GM12864 (cell line): ENCODE measurements at regions not wholly inside any gene's neighbourhood (a gene's known extent, or its start where the extent isn't known, plus 50 kb on each side); places are given as distances from the start of the nearest gene placed in this dataset.
"Not testable (repeated sequence)": the region's sequence is repeated elsewhere in the genome, so short reads cannot be mapped to it uniquely, and the experiment has no call there.

Source experiments
- DNase-seq: peaks from one replicate; pipeline ENCODE4 v3.0.0-alpha.2; 2011; ENCODE audit warnings: low read depth
- H3K4me3 ChIP-seq: 2 replicates; pipeline ENCODE4 v1.5.1; 2011; ENCODE audit warnings: mild to moderate bottlenecking, low read depth, low read length, control low read depth
- TF ChIP-seq, protein P1 (sequence below): IDR thresholded peaks from 2 replicates; pipeline ENCODE4 v1.5.1; 2011; ENCODE audit warnings: low read depth, mild to moderate bottlenecking, moderate library complexity, low read length, control low read depth, inconsistent platforms; ENCODE audit errors: missing control alignments

DNA sequence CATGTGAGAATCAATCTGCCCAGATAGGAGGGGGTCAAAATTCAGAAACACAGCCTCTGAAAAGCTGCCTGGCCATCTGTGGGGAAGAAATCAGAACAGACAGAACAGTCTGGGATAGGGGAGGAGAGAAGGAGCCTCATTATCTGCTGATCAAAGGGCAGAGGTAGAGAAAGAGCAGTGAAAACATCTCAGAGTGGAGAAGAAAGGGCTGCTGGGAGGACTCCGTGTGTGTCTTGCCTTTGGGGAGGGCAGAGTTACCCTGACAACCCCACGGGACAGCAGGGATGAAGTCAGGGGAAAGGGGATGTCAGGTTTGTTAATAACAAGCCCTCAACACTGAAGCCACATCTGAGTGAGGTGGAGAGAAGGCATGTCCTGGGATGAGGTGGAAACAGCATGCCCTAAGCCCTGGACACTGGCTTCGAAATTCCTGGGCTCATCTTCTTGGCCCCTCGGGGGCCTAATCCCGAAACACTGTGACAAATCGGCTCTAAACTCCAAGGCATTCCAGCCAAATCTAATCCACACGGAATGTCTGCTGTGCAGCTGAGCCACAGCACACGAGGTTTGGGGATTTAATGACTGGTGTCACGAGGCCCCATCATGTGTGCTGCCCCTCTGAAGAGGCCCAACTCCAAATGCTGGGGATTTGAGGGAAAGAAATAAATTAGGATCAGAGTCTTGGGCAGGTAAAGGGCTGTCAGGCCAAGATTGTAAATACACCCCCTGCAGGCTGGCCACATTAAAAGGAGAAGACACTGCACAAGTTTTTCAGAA lies 82.8 kb upstream of the FGFR2 start:
- TF ChIP-seq, protein P1, sequence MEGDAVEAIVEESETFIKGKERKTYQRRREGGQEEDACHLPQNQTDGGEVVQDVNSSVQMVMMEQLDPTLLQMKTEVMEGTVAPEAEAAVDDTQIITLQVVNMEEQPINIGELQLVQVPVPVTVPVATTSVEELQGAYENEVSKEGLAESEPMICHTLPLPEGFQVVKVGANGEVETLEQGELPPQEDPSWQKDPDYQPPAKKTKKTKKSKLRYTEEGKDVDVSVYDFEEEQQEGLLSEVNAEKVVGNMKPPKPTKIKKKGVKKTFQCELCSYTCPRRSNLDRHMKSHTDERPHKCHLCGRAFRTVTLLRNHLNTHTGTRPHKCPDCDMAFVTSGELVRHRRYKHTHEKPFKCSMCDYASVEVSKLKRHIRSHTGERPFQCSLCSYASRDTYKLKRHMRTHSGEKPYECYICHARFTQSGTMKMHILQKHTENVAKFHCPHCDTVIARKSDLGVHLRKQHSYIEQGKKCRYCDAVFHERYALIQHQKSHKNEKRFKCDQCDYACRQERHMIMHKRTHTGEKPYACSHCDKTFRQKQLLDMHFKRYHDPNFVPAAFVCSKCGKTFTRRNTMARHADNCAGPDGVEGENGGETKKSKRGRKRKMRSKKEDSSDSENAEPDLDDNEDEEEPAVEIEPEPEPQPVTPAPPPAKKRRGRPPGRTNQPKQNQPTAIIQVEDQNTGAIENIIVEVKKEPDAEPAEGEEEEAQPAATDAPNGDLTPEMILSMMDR, result no peak
- DNase-seq, result no peak
- H3K4me3 ChIP-seq, result no peak overlapping the region

DNA sequence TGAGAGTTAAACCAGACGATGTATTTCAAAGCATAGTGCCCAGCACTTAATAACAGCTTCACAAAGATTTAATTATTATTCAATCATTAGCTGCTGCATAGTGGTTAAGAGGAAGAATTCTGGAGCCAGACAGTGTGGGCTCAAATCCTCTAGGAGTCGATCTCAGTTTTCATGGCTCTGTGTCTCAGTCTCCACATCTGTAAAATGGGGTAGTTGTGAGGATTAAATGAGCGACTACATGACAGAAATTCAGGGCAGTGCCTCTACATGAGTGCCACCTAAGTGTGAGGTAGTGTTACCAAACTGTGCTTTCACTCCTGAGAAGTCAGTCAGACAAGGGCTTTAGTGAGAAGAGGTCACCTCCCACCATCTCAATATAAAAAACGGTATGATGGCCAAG lies 81.7 kb upstream of the FGFR2 start:
- DNase-seq, result no peak
- H3K4me3 ChIP-seq, result no peak overlapping the region
- TF ChIP-seq, protein P1, result no peak

DNA sequence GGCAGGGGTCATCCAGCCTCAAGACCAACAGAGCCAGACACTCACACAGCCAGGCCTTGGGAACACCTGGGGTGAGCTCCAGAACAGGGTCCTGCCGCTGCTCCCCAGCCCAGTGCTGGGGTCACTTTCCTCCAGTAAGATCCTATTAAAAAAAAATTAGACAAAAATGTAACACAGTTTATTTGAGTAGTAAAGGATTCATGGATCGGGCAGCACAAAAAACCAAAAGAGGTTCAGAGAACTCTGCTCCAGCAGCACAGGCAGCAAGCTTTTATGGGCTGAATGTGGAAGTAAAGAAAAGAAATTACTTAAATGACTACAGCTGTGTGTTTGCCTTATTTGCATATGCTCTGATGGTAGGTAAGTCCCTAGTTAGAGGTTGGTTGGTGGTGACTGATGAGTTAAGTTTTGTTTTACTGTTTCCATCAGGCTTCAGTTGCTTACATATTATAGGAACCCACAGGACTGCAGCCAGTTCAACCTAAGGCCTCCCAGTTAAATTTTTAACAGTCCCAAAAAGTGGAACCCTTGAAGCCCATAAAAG lies 80.5 kb upstream of the FGFR2 start:
- H3K4me3 ChIP-seq, result no peak overlapping the region
- DNase-seq, result no peak
- TF ChIP-seq, protein P1, result no peak

DNA sequence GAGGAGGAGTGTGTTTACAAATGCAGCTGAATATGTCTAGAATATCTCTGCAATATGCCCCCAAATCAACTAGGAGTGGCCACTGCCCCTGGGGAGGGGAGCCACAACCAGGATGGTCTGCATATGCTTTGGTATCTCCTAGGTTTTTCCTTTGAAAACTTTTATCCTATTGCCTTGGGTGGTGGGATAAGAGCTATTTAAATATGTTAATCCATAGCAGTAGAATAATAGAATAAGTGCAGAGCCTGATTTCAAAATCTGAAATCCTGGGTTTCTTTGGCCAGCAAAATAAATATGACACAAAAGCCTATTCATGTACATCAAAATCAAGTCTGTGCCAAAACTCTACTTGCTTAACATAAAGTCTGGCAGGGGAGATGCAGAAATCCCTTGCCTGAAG lies 79.6 kb upstream of the FGFR2 start:
- no peak for DNase-seq
- H3K4me3 ChIP-seq, result no peak overlapping the region
- TF ChIP-seq, protein P1, result no peak

DNA sequence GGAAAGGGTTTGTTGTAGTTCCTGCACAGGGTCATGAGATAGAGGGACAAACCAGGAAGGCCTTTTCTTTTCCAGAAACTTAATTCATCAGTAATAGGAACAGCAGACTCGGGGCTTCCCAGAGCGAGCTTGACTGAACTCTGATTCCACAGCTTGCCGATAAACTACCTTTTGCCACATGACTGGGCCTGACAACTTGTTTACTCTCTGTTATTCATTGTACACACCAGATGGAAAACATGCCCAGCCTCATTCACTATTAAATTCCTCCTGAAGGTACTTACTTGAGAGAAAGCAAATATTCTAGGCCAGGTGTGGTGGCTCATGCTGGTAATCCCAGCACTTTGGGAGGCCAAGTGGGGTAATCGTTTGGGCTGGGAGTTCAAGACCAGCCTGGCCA lies 77.1 kb upstream of the FGFR2 start:
- no peak for DNase-seq
- no peak overlapping the region for H3K4me3 ChIP-seq
- TF ChIP-seq, protein P1, result no peak

DNA sequence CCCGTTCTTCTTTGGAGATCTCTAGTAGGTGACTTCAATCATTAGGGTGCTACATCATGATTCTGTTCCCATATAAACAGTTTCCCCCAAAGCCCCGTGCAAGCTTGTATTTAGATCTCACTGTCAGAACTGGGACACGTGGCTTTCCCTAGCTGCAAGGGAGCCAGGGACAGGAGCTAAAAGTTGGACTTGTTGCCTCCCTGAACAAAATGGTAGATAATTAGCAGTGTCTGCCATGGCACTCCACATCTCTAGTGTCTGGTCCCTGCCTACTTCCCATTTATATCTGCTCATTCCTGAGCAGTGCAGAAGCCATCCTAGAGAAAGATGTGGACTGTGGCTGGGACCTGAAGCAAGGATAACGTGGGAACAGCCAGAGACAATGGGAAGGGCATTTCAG lies 76.6 kb upstream of the FGFR2 start:
- no peak for DNase-seq
- TF ChIP-seq, protein P1, result no peak
- H3K4me3 ChIP-seq, result no peak overlapping the region

DNA sequence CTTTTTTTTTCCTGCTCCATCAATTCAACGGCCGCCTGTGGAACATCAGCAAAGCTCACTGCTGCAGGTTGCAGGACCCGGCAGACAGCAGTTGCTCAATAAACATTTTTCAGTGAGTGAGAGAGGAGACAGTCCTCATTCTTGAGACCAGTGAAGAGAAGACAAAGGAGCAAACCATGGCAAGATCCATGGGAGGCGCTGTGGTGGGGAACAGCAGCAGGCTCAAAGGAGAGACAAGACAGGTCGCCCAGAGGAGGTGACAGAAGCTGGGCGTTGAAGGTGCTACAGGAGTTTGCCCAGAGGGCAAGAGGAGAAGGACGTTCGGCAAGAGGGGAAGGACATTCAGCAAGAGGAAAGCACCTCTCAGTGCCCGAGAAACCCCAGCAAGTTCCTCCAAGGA lies 74.5 kb upstream of the FGFR2 start:
- H3K4me3 ChIP-seq, result no peak overlapping the region
- TF ChIP-seq, protein P1, result no peak
- DNase-seq, result no peak

DNA sequence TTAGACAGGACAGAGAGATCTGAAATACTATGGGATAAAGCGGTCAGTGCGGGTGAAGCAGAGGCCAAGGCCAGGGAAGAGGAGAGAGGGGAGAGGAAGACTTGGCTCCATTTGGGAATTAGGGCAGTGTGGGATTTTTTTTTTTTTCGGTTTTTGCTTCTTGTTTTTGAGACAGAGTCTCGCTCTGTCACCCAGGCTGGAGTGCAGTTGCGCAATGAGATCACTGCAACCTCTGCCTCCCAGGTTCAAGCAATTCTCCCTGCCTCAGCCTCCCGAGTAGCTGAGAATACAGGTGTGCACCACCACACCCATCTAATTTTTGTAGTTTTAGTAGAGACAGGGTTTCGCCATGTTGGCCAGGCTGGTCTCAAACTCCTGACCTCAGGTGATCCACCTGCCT lies 71.6 kb upstream of the FGFR2 start:
- not testable (repeated sequence) for DNase-seq, H3K4me3 ChIP-seq
